GM12878 (cell line): ENCODE measurements at regions not wholly inside any gene's neighbourhood (a gene's known extent, or its start where the extent isn't known, plus 50 kb on each side); places are given as distances from the start of the nearest gene placed in this dataset.

Source experiments
- ATAC-seq: fragments of 200-7000 bp; cut with Tn5 transposase; 3 replicates; pipeline ENCODE4 v1.9.1; 2020; ENCODE audit warnings: mild to moderate bottlenecking, moderate library complexity
- BruUV-seq: library from RNA; stranded (reverse); fragments of 400-500 nt; replicated peaks from 2 replicates; lab custom pipeline; 2021; lab: Mats Ljungman, UMichigan
- CTCF ChIA-PET: fragments of 300-600 bp; sonication (Branson Sonifier 250); formaldehyde crosslinking; extraction: SDS; loops from one replicate; lab custom pipeline; 2021; ENCODE audit warnings: inconsistent platforms; lab: Yijun Ruan, JAX
- POLR2A ChIA-PET: fragments of 350-600 bp; formaldehyde crosslinking; extraction: SDS; loops from one replicate; lab custom pipeline; 2021; ENCODE audit warnings: inconsistent platforms; lab: Charles Lee
- RAD21 ChIA-PET: fragments of 300-600 bp; sonication (Branson Sonifier 250); formaldehyde crosslinking; loops from one replicate; lab custom pipeline; 2023; ENCODE audit warnings: antibody characterized with exemption; ENCODE audit not compliant: unreplicated experiment; lab: Charles Lee
- SMC1A ChIA-PET: fragments of 300-600 bp; sonication (Branson Sonifier 250); formaldehyde crosslinking; loops from one replicate; lab custom pipeline; 2023; ENCODE audit not compliant: unreplicated experiment, uncharacterized antibody; lab: Charles Lee
- DNase-seq: peaks from one replicate; pipeline ENCODE4 v3.0.0-alpha.2; 2011; ENCODE audit warnings: low read depth, low spot score
- FAIRE-seq: peaks from 3 replicates; lab custom pipeline; 2011; peaks lifted over from hg19 to GRCh38; lab: Jason Lieb, UNC
- H2AFZ ChIP-seq: 2 replicates; pipeline ENCODE4 v1.6.0; 2011; ENCODE audit warnings: low read depth, low read length, control low read depth; ENCODE audit not compliant: control insufficient read depth
- H3K27ac ChIP-seq: 2 replicates; pipeline ENCODE4 v1.5.1; 2011; ENCODE audit warnings: control low read depth; ENCODE audit not compliant: control insufficient read depth, insufficient read depth
- H3K27me3 ChIP-seq, 2 experiments: replicated peaks in 1 of 2; 2 replicates each; pipeline versions ENCODE4 v1.6.0 to v1.6.1; 2011; ENCODE audit warnings: low read length in 1 of 2; ENCODE audit not compliant: control insufficient read depth in 2 of 2, insufficient read depth in 2 of 2
- H3K36me3 ChIP-seq, 2 experiments: 2 replicates each; pipeline ENCODE4 v1.5.1; 2011; ENCODE audit warnings: low read length in 1 of 2; ENCODE audit not compliant: control insufficient read depth in 2 of 2, insufficient read depth in 2 of 2
- H3K4me1 ChIP-seq: 2 replicates; pipeline ENCODE4 v1.6.1; 2011; ENCODE audit warnings: mild to moderate bottlenecking, low read length, moderate library complexity, mixed read lengths; ENCODE audit not compliant: control insufficient read depth, insufficient read depth
- H3K4me2 ChIP-seq: 2 replicates; pipeline ENCODE4 v1.6.0; 2011; ENCODE audit warnings: control low read depth; ENCODE audit not compliant: control insufficient read depth, insufficient read depth
- H3K4me3 ChIP-seq: fragments of 200-600 bp; sonication (generic); 2 replicates; pipeline ENCODE4 v1.5.1; 2016
- H3K79me2 ChIP-seq: 2 replicates; pipeline ENCODE4 v1.6.0; 2011; ENCODE audit warnings: low read length; ENCODE audit not compliant: control insufficient read depth, insufficient read depth
- H3K9ac ChIP-seq: 2 replicates; pipeline ENCODE4 v1.8.0; 2011; ENCODE audit warnings: low read length, control low read depth, mixed read lengths; ENCODE audit not compliant: control insufficient read depth, insufficient read depth
- H3K9me3 ChIP-seq: replicated peaks from 3 replicates; pipeline ENCODE4 v1.5.1; 2011; ENCODE audit warnings: mild to moderate bottlenecking, low read length; ENCODE audit not compliant: control insufficient read depth, insufficient read depth
- H4K20me1 ChIP-seq: 2 replicates; pipeline ENCODE4 v1.6.0; 2011; ENCODE audit not compliant: control insufficient read depth, insufficient read depth
- BCL11A ChIP-seq: IDR thresholded peaks from 2 replicates; pipeline ENCODE4 v1.6.1; 2011; ENCODE audit warnings: low read depth, low read length
- CHD1 ChIP-seq: IDR thresholded peaks from 2 replicates; pipeline ENCODE4 v1.6.1; 2012; ENCODE audit warnings: low read depth, low read length, improper control_type of control experiment
- CHD4 ChIP-seq: fragments of 200-600 bp; sonication (generic); IDR thresholded peaks from 2 replicates; pipeline ENCODE4 v1.6.1; 2016; ENCODE audit warnings: mild to moderate bottlenecking
- ETV6 ChIP-seq, 2 experiments: fragments of 450-650 bp in 1 of 2; IDR thresholded peaks in 1 of 2; conservative IDR thresholded peaks in 1 of 2; 2 replicates each; pipeline ENCODE4 v1.6.1; 2014; ENCODE audit warnings: antibody characterized with exemption in 1 of 2, borderline replicate concordance in 1 of 2, low read depth in 1 of 2, mild to moderate bottlenecking in 1 of 2, moderate library complexity in 1 of 2
- HDAC2 ChIP-seq: fragments of 200-600 bp; sonication (generic); IDR thresholded peaks from 2 replicates; pipeline ENCODE4 v1.6.1; 2017
- HDAC6 ChIP-seq: fragments of 200-600 bp; sonication (generic); IDR thresholded peaks from one replicate; pipeline ENCODE4 v1.8.0; 2017; ENCODE audit warnings: antibody characterized with exemption; ENCODE audit not compliant: unreplicated experiment
- NR2C1 ChIP-seq: fragments of 450-650 bp; IDR thresholded peaks from 2 replicates; pipeline ENCODE4 v1.6.1; 2017; ENCODE audit warnings: antibody characterized with exemption, mild to moderate bottlenecking, moderate library complexity
- PAX5 ChIP-seq: IDR thresholded peaks from 2 replicates; pipeline ENCODE4 v1.6.1; 2011; ENCODE audit warnings: low read depth, low read length, borderline replicate concordance
- PAX8 ChIP-seq: fragments of 450-650 bp; IDR thresholded peaks from 2 replicates; pipeline ENCODE4 v1.6.1; 2017; ENCODE audit warnings: mild to moderate bottlenecking, moderate library complexity
- ZNF24 ChIP-seq: fragments of 450-650 bp; IDR thresholded peaks from 2 replicates; pipeline ENCODE4 v1.6.1; 2017; ENCODE audit warnings: antibody characterized with exemption, mild to moderate bottlenecking
- ZSCAN29 ChIP-seq: fragments of 450-650 bp; IDR thresholded peaks from 2 replicates; pipeline ENCODE4 v1.6.1; 2017; ENCODE audit warnings: mild to moderate bottlenecking, moderate library complexity
- ZZZ3 ChIP-seq: IDR thresholded peaks from 2 replicates; pipeline ENCODE4 v1.6.1; 2011; ENCODE audit warnings: low read depth; ENCODE audit not compliant: control insufficient read depth, insufficient read length
- in situ Hi-C: fragments of 300-500 bp; cut with MboI; formaldehyde crosslinking; loops from 9 replicates; pipeline ENCODE4 v1.14.3; 2018; ENCODE audit warnings: mixed read lengths
- intact Hi-C: fragments of 100-400 bp; cut with micrococcal nuclease; formaldehyde crosslinking; loops from one replicate; pipeline ENCODE4 v1.14.2; 2022; ENCODE audit not compliant: unreplicated experiment
- TF ChIP-seq, protein P1 (sequence below): fragments of 450-650 bp; IDR thresholded peaks from 2 replicates; pipeline ENCODE4 v1.6.1; 2016; ENCODE audit warnings: mild to moderate bottlenecking
- TF ChIP-seq, protein P2 (sequence below): IDR thresholded peaks from 2 replicates; pipeline ENCODE4 v1.6.1; 2011; ENCODE audit warnings: low read depth, mild to moderate bottlenecking, low read length, moderate library complexity, borderline replicate concordance; ENCODE audit errors: extremely low read depth
- TF ChIP-seq, protein P3 (sequence below): IDR thresholded peaks from 2 replicates; pipeline ENCODE4 v1.6.1; 2012; ENCODE audit warnings: low read depth, low read length, improper control_type of control experiment

DNA sequence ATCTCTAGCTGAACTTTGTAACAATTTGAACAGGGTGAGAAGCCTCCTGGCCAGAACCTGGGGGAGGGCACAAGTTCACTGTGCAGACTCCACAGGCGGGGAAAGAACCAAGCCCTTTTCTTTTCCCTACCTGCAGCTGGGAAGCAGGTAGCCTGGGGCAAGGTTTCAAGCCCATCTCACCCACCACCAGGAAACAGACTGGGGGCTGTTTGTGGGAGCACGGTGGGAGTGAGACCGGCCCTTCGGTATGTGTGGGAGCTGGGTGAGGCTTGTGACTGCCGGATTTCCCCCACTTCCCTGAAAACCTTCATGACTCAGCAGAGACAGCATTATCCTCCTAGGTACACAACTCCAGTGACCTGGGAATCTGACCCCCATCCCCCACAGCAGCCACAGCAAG is 211.7 kb downstream of the ZNF674 start (continued):
- TF ChIP-seq PAX5 (no peak), ETV6 (conservative IDR thresholded peaks at IDR 0.05 in 1 of 2, IDR thresholded peaks at IDR 0.05 in 1 of 2; ENCODE audit: borderline replicate concordance in 1 of 2, low read depth in 1 of 2) (no peak), HDAC6 (no peak), ZSCAN29 (no peak)
- TF ChIP-seq, protein P1, sequence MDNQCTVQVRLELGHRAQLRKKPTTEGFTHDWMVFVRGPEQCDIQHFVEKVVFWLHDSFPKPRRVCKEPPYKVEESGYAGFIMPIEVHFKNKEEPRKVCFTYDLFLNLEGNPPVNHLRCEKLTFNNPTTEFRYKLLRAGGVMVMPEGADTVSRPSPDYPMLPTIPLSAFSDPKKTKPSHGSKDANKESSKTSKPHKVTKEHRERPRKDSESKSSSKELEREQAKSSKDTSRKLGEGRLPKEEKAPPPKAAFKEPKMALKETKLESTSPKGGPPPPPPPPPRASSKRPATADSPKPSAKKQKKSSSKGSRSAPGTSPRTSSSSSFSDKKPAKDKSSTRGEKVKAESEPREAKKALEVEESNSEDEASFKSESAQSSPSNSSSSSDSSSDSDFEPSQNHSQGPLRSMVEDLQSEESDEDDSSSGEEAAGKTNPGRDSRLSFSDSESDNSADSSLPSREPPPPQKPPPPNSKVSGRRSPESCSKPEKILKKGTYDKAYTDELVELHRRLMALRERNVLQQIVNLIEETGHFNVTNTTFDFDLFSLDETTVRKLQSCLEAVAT = no peak
- TF ChIP-seq, protein P2, sequence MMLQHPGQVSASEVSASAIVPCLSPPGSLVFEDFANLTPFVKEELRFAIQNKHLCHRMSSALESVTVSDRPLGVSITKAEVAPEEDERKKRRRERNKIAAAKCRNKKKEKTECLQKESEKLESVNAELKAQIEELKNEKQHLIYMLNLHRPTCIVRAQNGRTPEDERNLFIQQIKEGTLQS = no peak

DNA sequence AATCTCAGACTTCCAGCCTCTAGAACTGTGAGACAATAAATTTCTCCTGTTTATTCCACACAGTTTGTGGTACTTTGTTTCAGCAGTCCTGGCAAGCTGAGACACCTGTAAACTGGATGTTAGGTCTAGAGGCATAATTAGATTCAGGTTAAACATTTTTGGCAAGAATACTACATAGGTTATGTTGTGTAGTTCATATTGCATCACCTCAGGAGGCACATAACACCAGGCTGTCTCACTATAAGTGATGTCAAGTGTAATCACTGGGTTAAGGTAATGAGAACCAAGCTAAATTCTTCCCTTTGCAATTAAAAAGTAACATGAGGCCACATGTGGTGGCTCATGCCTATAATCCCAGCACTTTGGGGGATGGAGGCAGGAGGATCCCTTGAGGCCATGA is 214.2 kb downstream of the ZNF674 start:
- no peak overlapping the region for H3K27ac ChIP-seq
- ChIA-PET POLR2A (no interaction called here), SMC1A (no interaction called here), CTCF (no interaction called here), RAD21 (no interaction called here)
- H3K27me3 ChIP-seq = no peaks in the 10 kb centered on the region
- H3K4me3 ChIP-seq = no peak overlapping the region
- no peak for FAIRE-seq
- in situ Hi-C loops (no loop called here), intact Hi-C loops (no loop called here)
- no peak overlapping the region for H3K9ac ChIP-seq
- no peak for ATAC-seq
- DNase-seq = no peak
- no peaks in the 10 kb centered on the region for H3K79me2 ChIP-seq
- no peaks in the 10 kb centered on the region for H3K9me3 ChIP-seq
- H3K36me3 ChIP-seq = no peaks in the 10 kb centered on the region
- H4K20me1 ChIP-seq = no peaks in the 10 kb centered on the region
- BruUV-seq = no TSS peak
- TF ChIP-seq CHD1 (no peak), CHD4 (no peak), ZZZ3 (no peak), NR2C1 (no peak), BCL11A (no peak), HDAC2 (no peak), PAX8 (no peak), ZNF24 (no peak)
- TF ChIP-seq, protein P3, sequence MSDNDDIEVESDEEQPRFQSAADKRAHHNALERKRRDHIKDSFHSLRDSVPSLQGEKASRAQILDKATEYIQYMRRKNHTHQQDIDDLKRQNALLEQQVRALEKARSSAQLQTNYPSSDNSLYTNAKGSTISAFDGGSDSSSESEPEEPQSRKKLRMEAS = no peak
- H2AFZ ChIP-seq = no peak overlapping the region
- no peak overlapping the region for H3K4me2 ChIP-seq
- no peaks in the 10 kb centered on the region for H3K4me1 ChIP-seq
